ENCODE measurements at regions not wholly inside any gene's neighbourhood (a gene's known extent, or its start where the extent isn't known, plus 50 kb on each side); places are given as distances from the start of the nearest gene placed in this dataset.
"Not testable (repeated sequence)": the region's sequence is repeated elsewhere in the genome, so short reads cannot be mapped to it uniquely, and the experiment has no call there.

GRCh38 chr4:103318327-103318726 lies 120.2 kb upstream of the CENPE start:
- no peak for DNase-seq (ENCODE audit: low spot score)
- no peak for FAIRE-seq

GRCh38 chr4:103308248-103308561 lies 110.1 kb upstream of the CENPE start:
- no peak for FAIRE-seq
- no peak for DNase-seq (ENCODE audit: low spot score)

GRCh38 chr4:103307453-103308247 lies 109.5 kb upstream of the CENPE start:
- DNase-seq (ENCODE audit: low spot score) (no peak), FAIRE-seq (no peak)

- FAIRE-seq, result no peak
- no peak for DNase-seq (ENCODE audit: low spot score)
Measured at GRCh38 chr4:103306870-103307375, 108.8 kb upstream of the CENPE start.

- FAIRE-seq, result no peak
- DNase-seq (ENCODE audit: low spot score), result no peak
Measured at GRCh38 chr4:103305355-103305754, 107.2 kb upstream of the CENPE start.

- no peak for FAIRE-seq
- DNase-seq (ENCODE audit: low spot score), result no peak
Measured at GRCh38 chr4:103303011-103303410, 104.9 kb upstream of the CENPE start.

GRCh38 chr4:103292959-103293358 lies 94.8 kb upstream of the CENPE start:
- FAIRE-seq, result no peak
- DNase-seq (ENCODE audit: low spot score), result no peak

- DNase-seq (ENCODE audit: low spot score) (no peak), FAIRE-seq (no peak)
Measured at GRCh38 chr4:103292373-103292772, 94.2 kb upstream of the CENPE start.

- FAIRE-seq, result no peak
Measured at GRCh38 chr4:103289186-103289585, 91.0 kb upstream of the CENPE start.

GRCh38 chr4:103272174-103272573 lies 74.0 kb upstream of the CENPE start:
- DNase-seq (ENCODE audit: low spot score) (no peak), FAIRE-seq (no peak)

More at GRCh38 chr4:103289186-103289585, 91.0 kb upstream of the CENPE start:
- no peak for DNase-seq (ENCODE audit: low spot score)

- DNase-seq (ENCODE audit: low spot score) (no peak), FAIRE-seq (no peak)
Measured at GRCh38 chr4:103268746-103269145, 70.6 kb upstream of the CENPE start.

GRCh38 chr4:103264905-103265304 lies 66.8 kb upstream of the CENPE start:
- DNase-seq (ENCODE audit: low spot score) (no peak), FAIRE-seq (no peak)

GRCh38 chr4:103256068-103256467 lies 57.9 kb upstream of the CENPE start:
- not testable (repeated sequence) for DNase-seq (ENCODE audit: low spot score); FAIRE-seq
